Stimulated activated CD4-positive, alpha-beta T cell treated with anti-CD3 and anti-CD28 coated beads, Interleukin-12 subunit alpha, Interleukin-12 subunit beta, amount 100 ng/mL, for 24 hours (primary cell): ENCODE measurements at regions not wholly inside any gene's neighbourhood (a gene's known extent, or its start where the extent isn't known, plus 50 kb on each side); places are given as distances from the start of the nearest gene placed in this dataset.
"Not testable (repeated sequence)": the region's sequence is repeated elsewhere in the genome, so short reads cannot be mapped to it uniquely, and the experiment has no call there.

Experiments used
- DNase-seq, 2 experiments: peaks; one replicate each; pipeline ENCODE4 v3.0.0-alpha.2; 2020; ENCODE audit warnings: low read depth in 2 of 2

DNA sequence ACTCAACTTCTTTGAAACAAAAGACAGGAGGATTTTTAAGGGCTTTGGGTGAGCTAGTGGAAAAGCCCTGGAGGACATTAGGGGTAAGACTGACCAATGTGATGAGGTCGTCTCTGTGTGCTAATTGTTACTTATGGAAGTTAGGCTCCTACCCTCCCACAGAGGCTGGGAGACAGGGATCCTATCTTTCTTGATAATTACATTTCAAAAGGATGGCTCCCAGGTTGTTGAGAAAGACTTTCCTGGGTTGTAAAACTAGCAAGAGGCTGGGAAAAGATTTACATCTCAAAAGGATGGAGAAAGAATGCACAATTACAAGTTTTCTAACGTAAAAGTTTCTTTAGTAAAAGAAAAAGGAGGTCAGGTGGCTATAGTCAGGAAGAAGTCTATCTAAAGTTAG, 605.8 kb upstream of the GOT2 start:
- no peak for DNase-seq

DNA sequence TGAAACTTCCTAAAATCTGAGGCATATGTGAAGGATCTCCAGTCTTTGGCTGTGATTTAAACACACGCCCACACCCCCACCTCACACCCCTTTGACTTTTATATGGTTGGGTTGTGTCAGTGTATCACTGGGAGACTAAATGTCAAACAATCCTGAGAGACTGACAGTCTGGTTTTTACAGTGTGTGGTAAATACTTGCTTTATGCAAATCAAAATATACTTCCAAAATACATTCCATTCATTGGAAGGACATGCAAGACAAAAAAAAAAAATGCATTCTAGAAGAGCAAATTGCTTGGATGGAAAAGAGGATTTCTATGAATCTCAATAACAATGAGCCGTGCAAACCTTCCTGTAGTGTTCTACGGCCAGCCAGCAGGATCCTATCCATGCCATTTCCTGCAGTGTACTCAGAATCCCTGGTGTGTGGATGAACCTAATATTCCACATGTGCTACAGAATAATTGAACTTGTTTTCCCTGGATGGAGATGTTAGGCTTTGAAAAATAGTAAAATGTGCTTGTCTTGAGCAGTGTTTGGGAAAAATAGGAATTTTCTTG, 602.1 kb upstream of the GOT2 start:
- no peak for DNase-seq

DNA sequence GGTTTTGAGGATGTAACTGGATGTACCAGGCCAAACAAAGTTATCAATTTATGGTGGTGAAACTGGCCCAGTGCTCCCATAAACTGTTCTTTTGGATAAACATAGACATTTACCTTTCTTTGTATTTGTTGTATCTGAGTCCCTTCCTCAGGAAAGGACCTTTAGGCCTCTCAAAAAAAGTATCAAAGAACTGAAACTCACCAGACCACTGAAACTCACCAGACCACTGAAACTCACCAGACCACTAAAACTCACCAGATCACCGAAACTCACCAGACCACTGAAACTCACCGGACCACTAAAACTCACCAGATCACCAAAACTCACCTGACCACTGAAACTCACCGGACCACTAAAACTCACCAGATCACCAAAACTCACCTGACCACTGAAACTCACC, 597.6 kb upstream of the GOT2 start:
- not testable (repeated sequence) for DNase-seq

DNA sequence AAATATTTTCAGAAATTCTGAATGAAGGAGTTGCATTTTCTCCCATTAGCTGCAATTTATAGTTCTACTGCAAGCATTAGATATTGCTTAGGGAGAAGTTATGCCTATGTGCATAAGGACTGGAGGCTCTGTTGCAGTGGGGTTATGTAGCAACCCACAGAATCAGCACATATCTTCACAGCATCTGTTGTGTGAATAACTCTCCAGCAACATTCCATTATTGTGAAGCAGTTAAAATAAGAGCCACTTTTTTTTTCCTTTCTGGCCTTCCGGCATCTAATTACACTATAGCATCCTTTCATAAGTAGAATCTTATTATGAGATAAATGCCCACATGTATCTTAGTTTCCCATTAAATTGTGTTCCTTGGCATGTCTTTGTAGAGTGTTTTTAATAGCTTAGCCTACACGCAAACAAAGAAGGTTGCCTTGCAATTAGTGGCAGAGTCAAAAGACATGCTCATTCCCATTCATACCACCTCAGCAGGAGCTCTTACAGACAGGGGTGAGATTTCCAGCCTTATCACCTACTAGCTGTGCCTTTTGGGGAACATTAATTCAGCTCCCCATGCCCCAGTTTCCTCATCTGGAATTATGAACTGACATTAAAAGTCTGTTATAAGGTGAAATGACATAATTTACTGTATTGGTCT, 596.0 kb upstream of the GOT2 start:
- no peak for DNase-seq

DNA sequence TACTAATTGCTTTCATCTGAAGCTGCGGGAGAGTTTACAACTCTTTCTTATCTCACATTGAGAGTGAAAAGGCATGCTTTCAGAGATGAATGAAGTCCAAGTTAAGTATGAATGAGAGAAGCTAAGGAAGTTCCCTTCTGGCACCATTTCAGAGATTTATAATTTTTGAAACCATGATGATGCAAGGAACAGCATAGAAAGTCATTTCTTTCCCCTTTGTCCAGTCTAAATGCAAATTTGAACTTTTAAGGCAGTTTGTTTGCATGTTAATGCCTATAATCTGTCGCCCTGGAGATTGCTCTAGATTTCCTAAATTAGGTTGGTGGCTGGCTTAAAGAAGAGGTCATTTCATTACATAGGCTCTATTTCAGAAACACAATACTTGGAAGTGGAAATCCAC, 594.8 kb upstream of the GOT2 start:
- no peak for DNase-seq

DNA sequence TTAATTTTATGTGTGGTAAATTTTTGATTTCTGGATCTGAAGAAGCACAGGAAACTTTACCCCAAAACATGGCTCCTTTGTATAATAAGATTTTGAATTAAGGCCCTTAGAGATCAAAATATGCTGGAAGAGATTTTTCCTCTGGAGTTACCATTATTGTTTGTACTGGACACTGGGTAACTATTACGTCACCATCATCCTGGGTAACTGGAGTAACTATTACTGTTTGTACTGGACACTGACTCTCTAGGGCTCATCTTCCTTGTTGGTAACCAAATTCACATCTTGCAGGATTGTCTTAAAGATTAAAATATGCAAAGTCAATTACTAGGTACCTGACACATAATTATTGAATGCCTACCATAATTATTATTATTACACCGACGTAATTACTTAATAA, 593.8 kb upstream of the GOT2 start:
- DNase-seq: no peak

DNA sequence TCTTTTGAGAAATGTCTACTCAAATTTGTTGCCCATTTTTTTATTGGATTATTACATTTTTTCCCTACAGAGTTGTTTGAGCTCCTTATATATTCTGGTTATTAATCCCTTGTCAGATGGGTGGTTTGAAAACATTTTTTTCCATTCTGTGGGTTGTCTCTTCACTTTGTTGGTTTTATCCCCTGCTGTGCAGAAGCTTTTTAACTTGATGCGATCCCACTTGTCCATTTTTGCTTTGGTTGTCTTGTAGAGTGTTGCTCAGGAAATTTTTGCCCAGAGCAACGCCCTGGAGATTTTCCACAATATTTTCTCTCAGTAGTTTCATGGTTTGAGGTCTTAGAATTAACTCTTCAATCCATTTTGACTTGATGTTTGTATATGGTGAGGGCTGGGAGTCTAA, 592.8 kb upstream of the GOT2 start:
- DNase-seq: no peak

DNA sequence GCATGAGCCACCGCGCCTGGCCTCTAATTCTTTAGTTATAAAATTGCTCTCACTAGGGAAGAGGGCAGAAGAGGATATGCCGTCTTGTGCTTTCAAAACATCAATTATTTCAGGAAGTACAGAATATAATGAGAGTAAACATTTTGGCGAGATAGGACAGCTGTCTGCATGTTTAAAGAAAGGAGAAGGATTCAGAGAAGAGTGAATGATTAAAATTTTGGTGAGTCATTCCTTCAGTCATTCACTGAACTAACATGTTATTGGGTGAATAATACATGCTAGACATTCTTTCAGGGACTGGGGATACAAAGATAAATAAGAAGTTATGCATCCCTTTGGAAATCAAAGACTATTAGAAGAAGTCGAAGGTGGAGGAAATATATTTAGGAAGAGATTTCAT, 590.3 kb upstream of the GOT2 start:
- no peak for DNase-seq

DNA sequence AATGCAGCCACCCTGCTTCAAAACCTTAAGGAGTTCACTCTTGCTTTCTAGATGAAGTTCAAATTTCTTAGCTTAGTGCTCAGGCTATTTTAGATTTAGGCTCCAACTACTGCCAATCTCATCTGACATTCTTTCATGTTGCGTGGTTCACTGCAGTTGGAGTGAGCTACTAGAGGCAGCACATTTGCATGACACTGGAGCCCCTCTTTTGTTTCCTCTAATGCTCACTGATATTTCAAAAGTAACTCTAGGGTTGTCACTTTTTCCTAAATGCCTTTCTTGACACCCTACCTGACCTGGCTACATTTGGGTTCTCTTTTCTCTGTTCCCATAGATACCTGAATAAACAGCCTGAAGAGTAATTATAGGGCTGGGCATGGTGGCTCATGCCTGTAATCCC, 586.5 kb upstream of the GOT2 start:
- DNase-seq: no peak

DNA sequence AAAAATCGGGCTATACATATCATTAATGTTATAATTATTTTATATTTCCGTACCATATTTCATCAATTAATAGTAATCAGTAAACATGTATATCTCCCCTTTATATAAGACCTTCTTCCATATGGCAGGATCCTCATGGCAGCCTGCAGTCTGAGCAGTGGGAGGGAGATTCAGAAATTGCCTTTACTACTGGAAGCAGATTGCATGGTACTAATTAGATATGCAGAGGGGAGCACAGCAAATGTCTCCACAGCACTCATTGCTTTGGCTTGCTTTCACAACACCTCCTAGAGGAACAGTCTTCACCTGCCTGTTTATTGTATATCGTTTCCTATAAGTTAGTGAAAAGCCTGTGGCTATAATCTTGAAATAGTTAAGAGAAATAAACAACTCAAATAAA, 585.8 kb upstream of the GOT2 start:
- DNase-seq: no peak

DNA sequence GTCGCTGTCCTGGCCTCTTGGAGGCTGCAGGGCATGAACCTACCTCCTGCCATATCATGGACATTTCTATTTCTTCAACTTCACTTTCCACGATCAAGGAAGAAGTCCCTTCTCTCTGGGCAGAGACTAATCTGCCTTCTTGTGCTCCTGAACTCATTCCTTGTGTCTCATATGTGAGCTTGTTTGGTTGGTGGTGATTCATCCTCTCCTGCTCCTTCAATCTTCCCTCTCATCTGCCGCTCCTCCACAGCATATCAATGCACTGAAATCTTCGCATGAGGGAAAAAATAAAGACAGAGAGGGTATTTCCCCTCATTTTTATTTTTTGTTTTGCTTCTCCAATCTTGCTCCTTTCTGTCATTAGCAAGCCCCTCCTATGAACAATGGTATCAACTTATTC, 571.7 kb upstream of the GOT2 start:
- no peak for DNase-seq

DNA sequence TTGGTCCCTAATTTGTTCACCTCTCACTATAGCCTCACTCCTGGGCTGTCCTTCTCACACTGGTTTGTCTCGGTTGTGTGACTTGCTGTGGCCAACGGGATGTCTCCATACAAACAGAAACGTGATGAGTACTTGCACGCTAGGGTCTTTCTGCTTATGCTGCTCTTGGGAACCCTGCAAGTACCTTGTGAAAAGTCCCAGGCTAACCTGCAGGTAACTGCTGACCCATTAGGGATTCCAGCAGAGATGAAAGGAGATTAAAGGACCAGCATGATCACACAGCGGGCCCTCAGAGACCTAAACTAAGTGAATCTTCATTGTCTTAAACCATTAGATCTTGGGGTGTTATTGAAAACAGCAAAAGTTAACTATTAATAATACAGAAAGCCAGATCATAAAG, 562.8 kb upstream of the GOT2 start:
- DNase-seq: no peak

DNA sequence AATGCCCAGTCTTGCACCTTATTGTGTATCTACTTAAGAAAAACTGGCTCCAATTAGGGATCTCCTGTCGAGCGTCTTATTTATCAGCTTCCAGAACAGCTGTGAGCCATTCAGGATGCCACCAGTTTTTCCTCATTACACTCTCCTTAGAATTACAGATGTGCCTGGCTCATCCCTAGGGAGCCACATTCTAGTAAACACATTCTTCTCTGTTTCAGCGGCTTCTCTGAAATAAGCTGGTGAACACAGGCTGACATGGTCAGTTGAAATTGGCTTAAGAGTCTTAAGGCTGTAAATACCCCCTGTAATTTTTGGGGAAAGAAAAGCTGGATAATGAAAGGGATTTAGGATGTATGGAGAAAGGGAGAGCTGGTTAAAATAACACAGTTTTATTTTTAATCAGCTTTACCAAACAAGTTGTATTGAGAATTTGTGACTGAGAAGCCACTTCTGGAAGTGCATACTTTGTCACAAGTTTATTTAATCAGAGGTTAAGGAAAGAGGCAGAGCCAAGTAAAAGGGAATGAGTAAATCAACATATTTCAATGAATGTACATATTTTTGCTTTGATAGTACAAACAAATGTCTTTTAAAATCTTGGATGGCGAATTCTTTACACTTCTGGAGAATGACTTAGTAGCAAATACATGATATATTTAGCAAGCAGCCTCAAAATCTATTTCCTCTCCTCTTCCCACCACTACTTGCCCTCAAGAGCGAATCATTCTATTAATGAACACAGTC, 562.0 kb upstream of the GOT2 start:
- DNase-seq: no peak

DNA sequence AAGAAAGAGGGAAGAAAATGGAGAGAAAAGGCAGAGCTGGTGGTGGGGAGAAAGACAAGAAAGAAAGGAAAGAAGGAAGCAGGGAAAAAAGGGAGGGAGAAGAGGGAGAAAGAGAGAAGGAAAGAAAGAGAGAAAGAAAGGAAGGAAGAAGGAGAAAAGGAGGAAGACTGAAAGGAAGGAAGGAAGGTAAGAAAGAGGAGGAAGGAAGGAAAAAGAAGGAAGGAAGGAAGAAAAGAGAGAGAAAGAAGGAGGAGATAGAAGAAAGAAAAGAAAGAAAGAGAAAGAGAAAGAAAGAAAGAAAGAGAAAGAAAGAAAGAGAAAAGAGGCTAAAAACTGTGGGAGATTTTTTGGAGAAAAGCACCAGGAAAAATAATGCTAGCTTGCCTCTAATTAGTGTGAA, 561.4 kb upstream of the GOT2 start:
- no peak for DNase-seq

DNA sequence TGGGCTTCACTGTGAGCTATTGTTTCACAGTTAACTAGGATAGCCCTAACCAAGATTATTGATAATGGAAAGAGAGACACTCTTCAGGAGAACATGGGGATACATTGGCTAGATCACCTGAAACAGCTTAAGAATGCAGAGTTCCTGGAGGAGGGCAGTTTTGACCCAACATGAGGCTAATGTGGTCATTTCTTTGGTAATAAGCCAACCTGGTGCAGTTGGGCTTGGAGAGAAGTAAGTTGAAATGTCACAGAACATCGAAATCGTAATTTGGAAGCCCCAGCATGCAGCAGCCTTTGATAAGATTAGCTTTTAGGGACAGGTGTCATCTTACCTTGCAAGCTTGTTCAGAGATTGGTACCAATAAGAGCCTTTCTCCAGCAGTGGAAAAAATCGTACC, 556.6 kb upstream of the GOT2 start:
- DNase-seq: no peak

DNA sequence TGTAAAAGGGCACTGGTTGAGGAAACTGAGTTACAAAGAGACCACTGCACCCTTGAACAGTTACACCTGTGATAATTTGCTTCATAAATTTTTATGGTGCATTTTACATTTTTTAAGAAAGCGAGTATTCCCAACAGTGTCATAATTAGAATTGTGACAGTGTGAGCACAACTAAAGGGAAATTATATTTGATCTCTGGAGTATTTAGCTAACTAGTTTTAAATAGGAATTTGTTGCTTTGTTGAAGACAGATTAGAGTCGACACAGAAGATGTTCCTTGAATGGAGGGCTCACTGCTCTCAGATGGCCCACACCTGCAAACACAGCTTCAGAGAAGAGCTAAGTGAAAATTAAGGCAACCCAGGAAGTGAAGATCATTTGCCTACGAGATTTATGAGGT, 555.0 kb upstream of the GOT2 start:
- no peak for DNase-seq

DNA sequence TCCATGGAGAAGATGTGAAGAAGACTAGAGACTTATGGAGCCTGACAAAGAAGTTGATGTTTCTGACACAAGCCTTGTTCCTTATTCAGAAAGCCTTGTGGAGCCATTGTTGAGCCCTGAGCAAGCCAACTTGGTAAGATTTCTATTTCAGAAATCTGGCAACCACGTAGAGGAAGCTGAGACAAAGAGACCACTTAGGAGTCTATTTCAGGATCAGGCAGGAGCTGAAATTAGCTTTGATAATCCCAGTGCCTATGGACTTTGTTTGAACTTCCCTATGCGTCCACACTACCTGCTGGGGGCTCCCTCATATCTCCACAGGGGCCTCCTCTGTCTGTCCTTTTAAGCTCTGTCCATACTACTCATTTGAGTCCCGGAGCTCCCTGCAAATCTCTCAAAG, 540.0 kb upstream of the GOT2 start:
- no peak for DNase-seq

DNA sequence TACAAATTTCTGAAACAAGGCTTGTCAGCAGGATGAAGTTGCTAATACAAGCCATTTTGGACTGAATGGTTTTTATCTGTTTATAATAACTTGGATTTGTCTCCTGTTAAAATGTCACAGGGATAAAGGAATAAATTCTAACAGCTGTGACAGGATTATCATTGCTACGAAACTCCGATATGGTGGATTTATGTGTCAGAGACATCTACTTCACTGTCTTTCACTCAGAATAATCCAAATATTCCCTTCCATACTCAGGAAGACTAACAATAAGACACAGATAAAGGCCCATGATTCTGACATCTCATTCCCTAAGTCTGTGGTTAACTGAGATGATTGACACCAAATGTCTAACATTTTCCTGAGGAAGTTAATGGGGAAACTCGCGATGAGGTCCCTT, 529.8 kb upstream of the GOT2 start:
- no peak for DNase-seq

DNA sequence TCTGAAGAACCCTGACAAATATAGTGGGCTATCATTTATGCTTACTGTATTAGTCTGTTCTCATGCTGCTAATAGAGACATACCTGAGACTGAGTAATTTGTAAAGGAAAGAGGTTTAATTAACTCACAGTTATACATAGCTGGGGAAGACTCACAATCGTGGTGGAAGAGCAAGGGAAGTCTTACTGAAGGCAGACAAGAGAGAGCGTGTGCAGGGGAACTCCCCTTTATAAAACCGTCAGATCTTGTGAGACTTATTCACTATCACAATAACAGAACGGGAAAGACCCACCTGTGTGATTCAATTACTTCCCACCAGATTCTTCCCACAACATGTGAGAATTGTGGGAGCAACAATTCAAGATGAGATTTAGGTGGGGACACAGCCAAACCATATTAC, 526.8 kb upstream of the GOT2 start:
- no peak for DNase-seq

DNA sequence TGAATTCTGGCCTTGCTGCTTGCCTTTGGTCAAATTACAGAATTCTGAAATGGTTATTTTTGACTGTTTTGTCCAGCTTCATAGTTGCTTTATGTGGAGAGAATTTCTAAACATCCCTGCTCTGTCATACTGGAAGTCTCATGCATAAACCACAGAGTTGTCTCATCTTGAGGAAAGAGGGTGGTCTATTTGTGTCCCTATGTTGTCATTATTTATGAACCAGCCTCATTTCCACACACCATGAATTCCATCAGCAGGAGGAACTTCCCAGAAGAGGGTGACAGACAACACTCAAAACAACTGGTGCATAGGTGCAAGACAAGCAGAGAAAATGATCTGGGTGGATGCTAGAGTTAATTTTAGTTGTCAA, 525.8 kb upstream of the GOT2 start:
- no peak for DNase-seq

DNA sequence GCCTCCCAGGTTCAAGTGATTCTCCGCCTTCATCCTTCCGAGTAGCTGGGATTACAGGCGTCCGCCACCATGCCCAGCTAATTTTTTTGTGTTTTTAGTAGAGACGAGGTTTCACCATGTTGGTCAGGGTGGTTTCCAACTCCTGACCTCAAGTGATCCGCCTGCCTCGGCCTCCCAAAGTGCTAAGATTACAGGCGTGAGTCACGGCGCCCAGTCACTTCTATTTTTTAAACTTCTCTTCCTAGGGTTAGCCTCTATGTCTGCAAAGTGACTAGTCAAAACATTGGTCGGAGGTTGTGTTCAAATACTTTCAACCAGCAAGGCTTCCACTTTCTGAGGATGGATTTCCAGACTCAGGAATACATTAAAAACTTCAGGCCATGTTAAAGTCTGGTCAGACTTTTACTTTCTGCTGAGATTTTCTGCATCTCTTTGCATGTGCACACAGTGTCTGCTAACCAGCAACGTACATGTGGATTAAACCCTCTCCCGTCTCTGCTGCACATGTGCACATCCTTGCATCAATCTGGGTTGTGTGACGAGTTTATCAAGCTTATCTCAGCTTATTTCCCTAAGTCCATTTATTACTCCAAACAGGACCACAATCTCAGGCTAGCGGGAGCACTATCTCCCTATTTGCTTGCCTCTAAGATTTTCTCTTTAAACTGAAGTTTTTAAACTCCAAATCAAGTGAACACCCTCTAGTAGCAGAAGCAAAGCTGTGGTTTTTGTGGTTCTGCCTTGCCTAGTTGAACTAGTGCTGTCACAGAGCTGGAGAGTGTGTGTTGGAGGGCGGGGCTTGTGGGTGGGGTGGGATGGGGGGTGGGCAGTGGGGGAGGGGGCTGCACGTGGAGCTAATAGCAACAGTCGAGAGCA, 525.2 kb upstream of the GOT2 start:
- no peak for DNase-seq

DNA sequence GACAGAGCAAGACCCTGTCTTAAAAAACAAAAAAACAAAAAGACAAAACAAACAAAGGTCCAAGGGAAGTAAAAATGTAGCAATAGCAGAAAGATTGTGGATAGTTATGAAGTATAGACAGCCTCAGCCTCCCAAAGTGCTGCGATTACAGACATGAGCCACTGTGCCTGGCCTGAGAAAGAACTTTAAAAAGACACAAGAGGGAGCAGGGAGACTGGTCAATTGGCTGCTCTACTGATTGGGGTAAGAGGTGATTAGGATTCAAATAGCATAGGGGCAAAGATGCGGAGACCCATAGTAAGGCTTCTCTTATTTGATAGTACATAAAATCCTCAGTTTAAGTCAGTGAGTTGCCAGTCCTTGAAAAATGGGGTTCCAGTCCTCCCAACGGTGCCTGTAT, 518.2 kb upstream of the GOT2 start:
- DNase-seq: no peak

DNA sequence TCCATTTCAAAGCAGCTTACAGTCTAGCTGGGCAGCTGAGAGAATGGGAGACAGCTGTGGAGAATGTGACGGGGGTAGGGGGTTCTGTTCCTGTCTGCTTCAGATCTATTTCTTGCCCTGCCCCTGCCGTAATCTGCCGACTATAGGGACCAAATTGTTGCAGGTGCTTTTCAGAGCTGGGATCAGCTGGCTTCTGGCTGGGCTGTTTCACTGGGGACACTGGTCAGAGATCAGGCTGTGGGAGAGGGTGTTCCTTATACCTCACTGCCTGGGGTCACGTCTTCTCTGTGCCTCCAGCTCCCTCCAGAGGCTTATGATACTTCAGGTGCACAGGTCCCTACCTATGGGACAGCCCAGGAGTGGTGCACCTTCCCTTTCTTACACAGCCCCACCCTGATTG, 514.9 kb upstream of the GOT2 start:
- DNase-seq: no peak
